Mesendoderm (in vitro differentiated cells): ENCODE measurements at regions not wholly inside any gene's neighbourhood (a gene's known extent, or its start where the extent isn't known, plus 50 kb on each side); places are given as distances from the start of the nearest gene placed in this dataset.

Source experiments
- DNase-seq: peaks from one replicate; pipeline ENCODE4 v3.0.0; 2013
- H2AK5ac ChIP-seq: 2 replicates; pipeline ENCODE4 v1.6.1; 2013; ENCODE audit warnings: low read length, inconsistent platforms
- H2BK120ac ChIP-seq: 2 replicates; pipeline ENCODE4 v1.6.1; 2013; ENCODE audit warnings: low read depth, mild to moderate bottlenecking, low read length, moderate library complexity, mixed read lengths
- H2BK15ac ChIP-seq: replicated peaks from 2 replicates; pipeline ENCODE4 v1.6.1; 2013; ENCODE audit warnings: low read depth, mild to moderate bottlenecking, moderate library complexity
- H2BK5ac ChIP-seq: 2 replicates; pipeline ENCODE4 v1.6.1; 2013; ENCODE audit warnings: low read length, inconsistent platforms
- H3K18ac ChIP-seq: 2 replicates; pipeline ENCODE4 v1.6.1; 2013; ENCODE audit warnings: mild to moderate bottlenecking, low read length, mixed read lengths
- H3K23ac ChIP-seq: one replicate; pipeline ENCODE4 v1.6.1; 2013; ENCODE audit warnings: low read length
- H3K27ac ChIP-seq: 2 replicates; pipeline ENCODE4 v1.5.1; 2013; ENCODE audit warnings: low read depth, mild to moderate bottlenecking, inconsistent platforms, low read length, moderate library complexity
- H3K27me3 ChIP-seq: 2 replicates; pipeline ENCODE4 v1.6.1; 2013; ENCODE audit warnings: low read length, control low read depth, mild to moderate bottlenecking, inconsistent platforms; ENCODE audit not compliant: insufficient read depth, poor library complexity
- H3K36me3 ChIP-seq: 2 replicates; pipeline ENCODE4 v1.6.1; 2013; ENCODE audit warnings: low read length, inconsistent platforms; ENCODE audit not compliant: control insufficient read depth, insufficient read depth
- H3K4ac ChIP-seq: one replicate; pipeline ENCODE4 v1.6.1; 2013; ENCODE audit warnings: low read depth, mild to moderate bottlenecking, low read length, moderate library complexity
- H3K4me1 ChIP-seq: 2 replicates; pipeline ENCODE4 v1.6.1; 2013; ENCODE audit warnings: low read depth, low read length, inconsistent platforms; ENCODE audit not compliant: control insufficient read depth
- H3K4me2 ChIP-seq: 2 replicates; pipeline ENCODE4 v1.6.1; 2013; ENCODE audit warnings: low read length
- H3K4me3 ChIP-seq: 2 replicates; pipeline ENCODE4 v1.5.1; 2013; ENCODE audit warnings: mild to moderate bottlenecking, low read length
- H3K56ac ChIP-seq: one replicate; pipeline ENCODE4 v1.6.1; 2013; ENCODE audit warnings: low read length
- H3K79me1 ChIP-seq: 2 replicates; pipeline ENCODE4 v1.6.1; 2013; ENCODE audit warnings: low read length, inconsistent platforms
- H3K79me2 ChIP-seq: 2 replicates; pipeline ENCODE4 v1.6.1; 2013; ENCODE audit warnings: mild to moderate bottlenecking, low read length; ENCODE audit not compliant: control insufficient read depth, insufficient read depth
- H3K9ac ChIP-seq: 2 replicates; pipeline ENCODE4 v1.6.1; 2013; ENCODE audit warnings: low read length, inconsistent platforms
- H4K5ac ChIP-seq: one replicate; pipeline ENCODE4 v1.6.1; 2013; ENCODE audit warnings: low read length
- H4K8ac ChIP-seq: one replicate; pipeline ENCODE4 v1.6.1; 2013; ENCODE audit warnings: low read depth, mild to moderate bottlenecking, control low read depth, low read length, moderate library complexity
- WGBS: extraction: QIAGEN DNeasy Blood & Tissue Kit; methylation state at CpG from one replicate; pipeline ENCODE4 v1.1.7; 2013; ENCODE audit warnings: low lambda C conversion rate, missing lambda C conversion rate; ENCODE audit not compliant: insufficient coverage; ENCODE audit errors: extremely low coverage; 5-methylcytosine and 5-hydroxymethylcytosine counted together

- no peak overlapping the region for H2BK120ac ChIP-seq
- no peak overlapping the region for H4K8ac ChIP-seq
- H3K27me3 ChIP-seq, result no peaks in the 10 kb centered on the region
- H3K36me3 ChIP-seq, result no peaks in the 10 kb centered on the region
- H3K4me1 ChIP-seq, result no peaks in the 10 kb centered on the region
- H3K4ac ChIP-seq, result no peak overlapping the region
- H4K5ac ChIP-seq, result no peak overlapping the region
- no peak overlapping the region for H3K27ac ChIP-seq
- no peak overlapping the region for H3K23ac ChIP-seq
- H3K79me2 ChIP-seq, result no peaks in the 10 kb centered on the region
- DNase-seq, result no peak
- no peak overlapping the region for H2AK5ac ChIP-seq
- no peak overlapping the region for H3K4me3 ChIP-seq
- no peaks in the 10 kb centered on the region for H3K79me1 ChIP-seq
- H3K9ac ChIP-seq, result no peak overlapping the region
- H2BK5ac ChIP-seq, result no peak overlapping the region
- no peak overlapping the region for H3K56ac ChIP-seq
- WGBS, result no CpG with 5 or more reads among the region's 1 CpG
- H2BK15ac ChIP-seq, result no peak overlapping the region
- no peak overlapping the region for H3K4me2 ChIP-seq
- no peak overlapping the region for H3K18ac ChIP-seq
Measured at GRCh38 chr4:122536001-122536400, 79.5 kb upstream of the IL2 start.

- no peak overlapping the region for H3K27ac ChIP-seq
- no peak overlapping the region for H3K18ac ChIP-seq
Measured at GRCh38 chr4:122534776-122535175, 78.3 kb upstream of the IL2 start.

GRCh38 chr4:122533841-122534240 lies 77.3 kb upstream of the IL2 start:
- DNase-seq, result no peak
- Histone ChIP-seq H2BK120ac (no peak overlapping the region), H2AK5ac (no peak overlapping the region), H3K27ac (no peak overlapping the region), H3K79me1 (no peaks in the 10 kb centered on the region), H4K5ac (no peak overlapping the region), H2BK5ac (no peak overlapping the region), H3K4ac (no peak overlapping the region), H3K4me1 (no peaks in the 10 kb centered on the region), H3K79me2 (no peaks in the 10 kb centered on the region), H3K23ac (no peak overlapping the region), H3K27me3 (no peaks in the 10 kb centered on the region), H3K18ac (no peak overlapping the region), H3K36me3 (no peaks in the 10 kb centered on the region), H3K56ac (no peak overlapping the region), H3K4me3 (no peak overlapping the region), H3K9ac (no peak overlapping the region), H3K4me2 (no peak overlapping the region), H2BK15ac (no peak overlapping the region), H4K8ac (no peak overlapping the region)
- no CpG with 5 or more reads among the region's 2 CpGs for WGBS

More at GRCh38 chr4:122534776-122535175, 78.3 kb upstream of the IL2 start:
- Histone ChIP-seq H3K4me1 (no peaks in the 10 kb centered on the region), H2BK5ac (no peak overlapping the region), H3K23ac (no peak overlapping the region), H4K5ac (no peak overlapping the region), H4K8ac (no peak overlapping the region), H3K27me3 (no peaks in the 10 kb centered on the region), H3K4me2 (no peak overlapping the region), H3K4ac (no peak overlapping the region), H3K79me2 (no peaks in the 10 kb centered on the region), H3K56ac (no peak overlapping the region), H2BK120ac (no peak overlapping the region), H2AK5ac (no peak overlapping the region), H3K36me3 (no peaks in the 10 kb centered on the region), H3K79me1 (no peaks in the 10 kb centered on the region), H3K9ac (no peak overlapping the region), H2BK15ac (no peak overlapping the region), H3K4me3 (no peak overlapping the region)
- no peak for DNase-seq

- no peaks in the 10 kb centered on the region for H3K79me2 ChIP-seq
- H2BK15ac ChIP-seq, result no peak overlapping the region
- H3K4ac ChIP-seq, result no peak overlapping the region
- H3K9ac ChIP-seq, result no peak overlapping the region
- no peak overlapping the region for H3K4me2 ChIP-seq
- no peak overlapping the region for H2BK5ac ChIP-seq
- H3K79me1 ChIP-seq, result no peaks in the 10 kb centered on the region
- no peak overlapping the region for H3K23ac ChIP-seq
- no peaks in the 10 kb centered on the region for H3K4me1 ChIP-seq
- no peak for DNase-seq
- no peak overlapping the region for H2BK120ac ChIP-seq
- H3K27ac ChIP-seq, result no peak overlapping the region
- no peaks in the 10 kb centered on the region for H3K27me3 ChIP-seq
- no peak overlapping the region for H4K8ac ChIP-seq
- H3K4me3 ChIP-seq, result no peak overlapping the region
- no peak overlapping the region for H4K5ac ChIP-seq
- no peak overlapping the region for H3K18ac ChIP-seq
- no CpG with 5 or more reads among the region's 2 CpGs for WGBS
- H3K56ac ChIP-seq, result no peak overlapping the region
- no peaks in the 10 kb centered on the region for H3K36me3 ChIP-seq
- no peak overlapping the region for H2AK5ac ChIP-seq
Measured at GRCh38 chr4:122532766-122533165, 76.2 kb upstream of the IL2 start.

GRCh38 chr4:122531514-122531913 lies 75.0 kb upstream of the IL2 start:
- Histone ChIP-seq H3K4me2 (no peak overlapping the region), H3K36me3 (no peaks in the 10 kb centered on the region), H3K4me3 (no peak overlapping the region), H3K9ac (no peak overlapping the region), H3K4me1 (no peaks in the 10 kb centered on the region), H3K18ac (no peak overlapping the region), H3K4ac (no peak overlapping the region), H2BK15ac (no peak overlapping the region), H2BK120ac (no peak overlapping the region), H3K56ac (no peak overlapping the region), H2AK5ac (no peak overlapping the region), H3K27ac (no peak overlapping the region), H4K5ac (no peak overlapping the region), H3K79me2 (no peaks in the 10 kb centered on the region), H3K79me1 (no peaks in the 10 kb centered on the region), H3K23ac (no peak overlapping the region), H4K8ac (no peak overlapping the region), H2BK5ac (no peak overlapping the region), H3K27me3 (no peaks in the 10 kb centered on the region)
- DNase-seq, result no peak
- no CpG with 5 or more reads among the region's 3 CpGs for WGBS

- Histone ChIP-seq H3K4ac (no peak overlapping the region), H2AK5ac (no peak overlapping the region), H4K8ac (no peak overlapping the region), H3K79me1 (no peaks in the 10 kb centered on the region), H3K18ac (no peak overlapping the region), H2BK120ac (no peak overlapping the region), H4K5ac (no peak overlapping the region), H2BK15ac (no peak overlapping the region), H3K27me3 (no peaks in the 10 kb centered on the region), H3K56ac (no peak overlapping the region), H3K4me3 (no peak overlapping the region), H3K4me2 (no peak overlapping the region), H3K36me3 (no peaks in the 10 kb centered on the region), H3K4me1 (no peaks in the 10 kb centered on the region), H3K23ac (no peak overlapping the region), H2BK5ac (no peak overlapping the region), H3K9ac (no peak overlapping the region), H3K79me2 (no peaks in the 10 kb centered on the region), H3K27ac (no peak overlapping the region)
- no CpG with 5 or more reads among the region's 1 CpG for WGBS
- no peak for DNase-seq
Measured at GRCh38 chr4:122531038-122531437, 74.5 kb upstream of the IL2 start.
